SU-DHL-6 (cell line): ENCODE measurements at regions not wholly inside any gene's neighbourhood (a gene's known extent, or its start where the extent isn't known, plus 50 kb on each side); places are given as distances from the start of the nearest gene placed in this dataset.

Source experiments
- EZH2phosphoT487 ChIP-seq: fragments of 200-600 bp; sonication (generic), shearing (Covaris generic); conservative IDR thresholded peaks from 2 replicates; pipeline ENCODE4 v1.6.1; 2018; ENCODE audit warnings: mild to moderate bottlenecking, antibody characterized with exemption, low read length, moderate library complexity, mixed read lengths
- TF ChIP-seq, protein P1 (sequence below): fragments of 200-600 bp; sonication (generic); IDR thresholded peaks from one replicate; pipeline ENCODE4 v1.5.1; 2017; ENCODE audit warnings: antibody characterized with exemption, mild to moderate bottlenecking, low read length, moderate library complexity; ENCODE audit not compliant: insufficient read depth, poor library complexity, severe bottlenecking

GRCh38 chr9:91034976-91035824, 233.6 kb downstream of the SYK start:
- TF ChIP-seq, protein P1, sequence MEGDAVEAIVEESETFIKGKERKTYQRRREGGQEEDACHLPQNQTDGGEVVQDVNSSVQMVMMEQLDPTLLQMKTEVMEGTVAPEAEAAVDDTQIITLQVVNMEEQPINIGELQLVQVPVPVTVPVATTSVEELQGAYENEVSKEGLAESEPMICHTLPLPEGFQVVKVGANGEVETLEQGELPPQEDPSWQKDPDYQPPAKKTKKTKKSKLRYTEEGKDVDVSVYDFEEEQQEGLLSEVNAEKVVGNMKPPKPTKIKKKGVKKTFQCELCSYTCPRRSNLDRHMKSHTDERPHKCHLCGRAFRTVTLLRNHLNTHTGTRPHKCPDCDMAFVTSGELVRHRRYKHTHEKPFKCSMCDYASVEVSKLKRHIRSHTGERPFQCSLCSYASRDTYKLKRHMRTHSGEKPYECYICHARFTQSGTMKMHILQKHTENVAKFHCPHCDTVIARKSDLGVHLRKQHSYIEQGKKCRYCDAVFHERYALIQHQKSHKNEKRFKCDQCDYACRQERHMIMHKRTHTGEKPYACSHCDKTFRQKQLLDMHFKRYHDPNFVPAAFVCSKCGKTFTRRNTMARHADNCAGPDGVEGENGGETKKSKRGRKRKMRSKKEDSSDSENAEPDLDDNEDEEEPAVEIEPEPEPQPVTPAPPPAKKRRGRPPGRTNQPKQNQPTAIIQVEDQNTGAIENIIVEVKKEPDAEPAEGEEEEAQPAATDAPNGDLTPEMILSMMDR: no peak
- no peak for TF ChIP-seq EZH2phosphoT487
